ENCODE measurements at regions not wholly inside any gene's neighbourhood (a gene's known extent, or its start where the extent isn't known, plus 50 kb on each side); places are given as distances from the start of the nearest gene placed in this dataset.

- intact Hi-C loops (cut with DNase I; ENCODE audit: low total_unique reads) (no loop called here), in situ Hi-C loops (cut with MboI; ENCODE audit: low sequenced_read_pairs in 4 of 4) (loop anchor here in 1 of 4 donors (25.0 kb wide), 1 partner anchor 89 kb away; no protein-coding TSS in a partner anchor)
- TF ChIP-seq POLR2A (IDR thresholded peaks at IDR 0.05) = no peak
- TF ChIP-seq, protein P1, sequence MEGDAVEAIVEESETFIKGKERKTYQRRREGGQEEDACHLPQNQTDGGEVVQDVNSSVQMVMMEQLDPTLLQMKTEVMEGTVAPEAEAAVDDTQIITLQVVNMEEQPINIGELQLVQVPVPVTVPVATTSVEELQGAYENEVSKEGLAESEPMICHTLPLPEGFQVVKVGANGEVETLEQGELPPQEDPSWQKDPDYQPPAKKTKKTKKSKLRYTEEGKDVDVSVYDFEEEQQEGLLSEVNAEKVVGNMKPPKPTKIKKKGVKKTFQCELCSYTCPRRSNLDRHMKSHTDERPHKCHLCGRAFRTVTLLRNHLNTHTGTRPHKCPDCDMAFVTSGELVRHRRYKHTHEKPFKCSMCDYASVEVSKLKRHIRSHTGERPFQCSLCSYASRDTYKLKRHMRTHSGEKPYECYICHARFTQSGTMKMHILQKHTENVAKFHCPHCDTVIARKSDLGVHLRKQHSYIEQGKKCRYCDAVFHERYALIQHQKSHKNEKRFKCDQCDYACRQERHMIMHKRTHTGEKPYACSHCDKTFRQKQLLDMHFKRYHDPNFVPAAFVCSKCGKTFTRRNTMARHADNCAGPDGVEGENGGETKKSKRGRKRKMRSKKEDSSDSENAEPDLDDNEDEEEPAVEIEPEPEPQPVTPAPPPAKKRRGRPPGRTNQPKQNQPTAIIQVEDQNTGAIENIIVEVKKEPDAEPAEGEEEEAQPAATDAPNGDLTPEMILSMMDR (IDR thresholded peaks at IDR 0.05 in 4 of 5, conservative IDR thresholded peaks at IDR 0.05 in 1 of 5) = no peak
Observed at GRCh38 chr3:163951397-163951987, 1126.8 kb downstream of the SI start.

GRCh38 chr3:163946785-163947184 is 1131.5 kb downstream of the SI start:
- no peaks in the 10 kb centered on the region for H3K36me3 ChIP-seq
- H3K4me3 ChIP-seq = no peak overlapping the region
- intact Hi-C loops (cut with DNase I; ENCODE audit: low total_unique reads) (no loop called here), in situ Hi-C loops (cut with MboI; ENCODE audit: low sequenced_read_pairs in 4 of 4) (no loop called here)
- no peak overlapping the region for H3K27ac ChIP-seq
- H3K9me3 ChIP-seq = no peaks in the 10 kb centered on the region
- TF ChIP-seq POLR2A (IDR thresholded peaks at IDR 0.05) = no peak
- TF ChIP-seq, protein P1 (IDR thresholded peaks at IDR 0.05 in 4 of 5, conservative IDR thresholded peaks at IDR 0.05 in 1 of 5) = no peak
- no peaks in the 10 kb centered on the region for H3K4me1 ChIP-seq
- no peaks in the 10 kb centered on the region for H3K27me3 ChIP-seq
- DNase-seq (no peak), ATAC-seq (no peak)

More at GRCh38 chr3:163951397-163951987, 1126.8 kb downstream of the SI start:
- Histone ChIP-seq H3K4me3 (no peak overlapping the region), H3K27ac (no peak overlapping the region), H3K36me3 (no peaks in the 10 kb centered on the region), H3K9me3 (no peaks in the 10 kb centered on the region), H3K27me3 (no peaks in the 10 kb centered on the region), H3K4me1 (no peaks in the 10 kb centered on the region)
- DNase-seq = no peak
- no peak for ATAC-seq

DNA sequence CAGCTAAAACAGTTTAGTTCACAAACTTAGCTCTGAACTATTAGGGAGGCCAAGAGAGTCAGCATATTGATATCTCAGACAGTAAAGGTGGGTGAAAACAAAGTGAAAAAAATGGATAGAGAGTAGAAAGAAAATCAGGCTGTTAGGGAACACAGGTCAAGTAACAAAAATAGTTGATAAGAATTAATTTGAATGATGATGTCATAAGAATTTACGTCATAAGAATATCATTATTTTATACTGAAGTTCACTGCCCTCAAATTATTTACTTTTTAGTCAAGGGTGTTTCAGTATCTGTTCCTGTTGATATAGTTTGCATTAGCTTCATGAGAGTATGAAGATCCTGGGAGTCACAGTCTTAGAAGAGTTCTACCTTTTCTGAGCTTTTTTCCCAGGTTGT is 1134.6 kb downstream of the SI start:
- DNase-seq = no peak

DNA sequence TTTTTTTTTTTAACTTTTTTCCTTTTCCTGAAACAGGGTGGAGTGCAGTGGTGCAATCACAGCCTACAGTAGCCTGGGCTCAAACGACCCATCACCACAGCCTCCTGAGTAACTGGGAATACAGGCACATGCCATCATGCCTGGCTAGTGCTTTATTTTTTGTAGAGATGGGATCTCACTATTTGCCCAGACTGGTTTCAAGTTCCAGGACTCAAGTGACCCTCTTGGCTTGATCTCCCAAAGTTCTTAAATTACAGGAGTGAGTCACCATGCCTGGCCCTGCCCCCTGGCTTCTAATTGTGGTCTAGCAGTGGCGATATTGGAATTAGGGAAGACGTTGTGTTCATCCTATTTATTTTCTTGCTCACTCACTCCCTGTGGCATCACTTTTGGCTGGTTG is 1138.4 kb downstream of the SI start:
- in situ Hi-C loops (cut with MboI; ENCODE audit: low sequenced_read_pairs in 4 of 4) = no loop called here
- Histone ChIP-seq H3K27ac (no peak overlapping the region), H3K36me3 (no peaks in the 10 kb centered on the region), H3K4me3 (no peak overlapping the region), H3K4me1 (no peaks in the 10 kb centered on the region), H3K9me3 (no peaks in the 10 kb centered on the region), H3K27me3 (no peaks in the 10 kb centered on the region)
- intact Hi-C loops (cut with DNase I; ENCODE audit: low total_unique reads) = no loop called here
- no peak for ATAC-seq
- no peak for DNase-seq
- no peak for TF ChIP-seq POLR2A (IDR thresholded peaks at IDR 0.05)

More for the DNA sequence above, 1134.6 kb downstream of the SI start:
- H3K27me3 ChIP-seq = no peaks in the 10 kb centered on the region
- no peaks in the 10 kb centered on the region for H3K9me3 ChIP-seq
- no peak for TF ChIP-seq POLR2A (IDR thresholded peaks at IDR 0.05)
- TF ChIP-seq, protein P1 (IDR thresholded peaks at IDR 0.05 in 4 of 5, conservative IDR thresholded peaks at IDR 0.05 in 1 of 5) = no peak
- ATAC-seq = no peak
- H3K4me1 ChIP-seq = no peaks in the 10 kb centered on the region
- intact Hi-C loops (cut with DNase I; ENCODE audit: low total_unique reads) (no loop called here), in situ Hi-C loops (cut with MboI; ENCODE audit: low sequenced_read_pairs in 4 of 4) (no loop called here)
- H3K36me3 ChIP-seq = no peaks in the 10 kb centered on the region
- no peak overlapping the region for H3K27ac ChIP-seq
- H3K4me3 ChIP-seq = no peak overlapping the region

DNA sequence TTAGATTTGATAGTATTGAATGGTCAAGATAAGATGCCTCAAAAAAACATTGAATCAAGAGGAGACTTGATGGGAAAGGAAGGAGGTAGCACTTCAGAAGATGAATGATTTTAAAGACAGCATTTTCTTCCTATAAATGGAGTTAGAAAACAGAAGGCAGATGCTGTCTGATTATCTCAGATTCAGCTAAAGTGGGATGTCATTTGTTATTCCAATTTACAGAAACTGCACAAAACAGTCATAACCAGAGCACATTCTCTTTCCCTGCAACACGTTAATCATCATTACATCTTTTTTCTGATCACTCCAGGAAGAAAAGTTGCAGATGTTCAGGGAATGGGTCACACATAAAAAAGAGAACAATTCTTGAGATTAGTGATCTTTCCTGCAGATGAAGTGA is 1141.8 kb downstream of the SI start:
- H3K9me3 ChIP-seq = no peaks in the 10 kb centered on the region
- H3K36me3 ChIP-seq = no peaks in the 10 kb centered on the region
- H3K27ac ChIP-seq = no peak overlapping the region
- no peaks in the 10 kb centered on the region for H3K27me3 ChIP-seq
- TF ChIP-seq, protein P1 (IDR thresholded peaks at IDR 0.05 in 4 of 5, conservative IDR thresholded peaks at IDR 0.05 in 1 of 5) = no peak
- no peak for TF ChIP-seq POLR2A (IDR thresholded peaks at IDR 0.05)
- no peak overlapping the region for H3K4me3 ChIP-seq
- no peak for ATAC-seq
- no peak for DNase-seq
- intact Hi-C loops (cut with DNase I; ENCODE audit: low total_unique reads) (no loop called here), in situ Hi-C loops (cut with MboI; ENCODE audit: low sequenced_read_pairs in 4 of 4) (no loop called here)
- H3K4me1 ChIP-seq = no peaks in the 10 kb centered on the region

All from gastrocnemius medialis (tissue), 4 donors.